PC-3 (cell line): ENCODE measurements at regions not wholly inside any gene's neighbourhood (a gene's known extent, or its start where the extent isn't known, plus 50 kb on each side); places are given as distances from the start of the nearest gene placed in this dataset.
A peak's percentile ranks its signal among the peaks of the same experiment; 100 is the strongest.

Experiments used
- ATAC-seq: fragments of 200-7000 bp; cut with Tn5 transposase; 2 replicates; pipeline ENCODE4 v1.9.1; 2020; ENCODE audit warnings: mild to moderate bottlenecking, moderate library complexity
- BruUV-seq: library from RNA; stranded (reverse); fragments of 400-500 nt; replicated peaks from 2 replicates; lab custom pipeline; 2021; lab: Mats Ljungman, UMichigan
- CTCF ChIA-PET: fragments of 300-600 bp; sonication (Branson Sonifier 250); formaldehyde crosslinking; loops from one replicate; lab custom pipeline; 2022; ENCODE audit warnings: antibody characterized with exemption; lab: Charles Lee
- POLR2A ChIA-PET: fragments of 300-600 bp; sonication (Branson Sonifier 250); formaldehyde crosslinking; loops from one replicate; lab custom pipeline; 2022; ENCODE audit warnings: antibody characterized with exemption; ENCODE audit not compliant: unreplicated experiment; lab: Charles Lee
- DNase-seq: peaks from one replicate; pipeline ENCODE4 v3.0.0-alpha.2; 2015
- H2AFZ ChIP-seq: fragments of 300-600 bp; sonication (generic); 2 replicates; pipeline ENCODE4 v1.6.0; 2016; ENCODE audit warnings: antibody characterized with exemption, low read length
- H3F3A ChIP-seq: fragments of 300-600 bp; sonication (generic); one replicate; pipeline ENCODE4 v1.6.0; 2017; ENCODE audit warnings: antibody characterized with exemption, low read length, control low read depth, mild to moderate bottlenecking; ENCODE audit not compliant: unreplicated experiment
- H3K27ac ChIP-seq: fragments of 300-600 bp; sonication (generic); 2 replicates; pipeline ENCODE4 v1.5.1; 2016; ENCODE audit warnings: mild to moderate bottlenecking, low read length
- H3K27me3 ChIP-seq: fragments of 300-600 bp; sonication (generic); 2 replicates; pipeline ENCODE4 v1.6.1; 2016; ENCODE audit warnings: low read length, mixed read lengths
- H3K36me3 ChIP-seq: fragments of 300-600 bp; sonication (generic); 2 replicates; pipeline ENCODE4 v1.6.1; 2016; ENCODE audit warnings: low read depth, mixed run types, low read length, mixed read lengths
- H3K4me1 ChIP-seq: fragments of 300-600 bp; sonication (generic); 2 replicates; pipeline ENCODE4 v1.5.1; 2016; ENCODE audit warnings: low read length; ENCODE audit not compliant: insufficient read depth
- H3K4me2 ChIP-seq: fragments of 300-600 bp; sonication (generic); 2 replicates; pipeline ENCODE4 v1.6.0; 2016; ENCODE audit warnings: low read length
- H3K4me3 ChIP-seq: fragments of 300-600 bp; sonication (generic); 2 replicates; pipeline ENCODE4 v1.5.1; 2016; ENCODE audit warnings: mild to moderate bottlenecking, low read length, mixed read lengths
- H3K79me2 ChIP-seq: fragments of 300-600 bp; sonication (generic); 2 replicates; pipeline ENCODE4 v1.6.1; 2017; ENCODE audit warnings: low read length, mixed read lengths
- H3K9ac ChIP-seq: fragments of 300-600 bp; sonication (generic); 2 replicates; pipeline ENCODE4 v1.6.0; 2016; ENCODE audit warnings: mild to moderate bottlenecking, low read length
- H3K9me2 ChIP-seq: fragments of 300-600 bp; sonication (generic); replicated peaks from 2 replicates; pipeline ENCODE4 v1.6.1; 2016; ENCODE audit warnings: mixed run types, low read length, mixed read lengths
- H3K9me3 ChIP-seq: fragments of 300-600 bp; sonication (generic); 2 replicates; pipeline ENCODE4 v1.6.1; 2016; ENCODE audit warnings: low read length, mixed read lengths
- H4K20me1 ChIP-seq: fragments of 300-600 bp; sonication (generic); 2 replicates; pipeline ENCODE4 v1.6.1; 2016; ENCODE audit warnings: low read length, mixed read lengths
- CTCF ChIP-seq: fragments of 300-600 bp; sonication (generic); conservative IDR thresholded peaks from 2 replicates; pipeline ENCODE4 v1.5.1; 2017; ENCODE audit warnings: antibody characterized with exemption, low read depth, mild to moderate bottlenecking, low read length
- EZH2 ChIP-seq: fragments of 300-600 bp; sonication (generic); IDR thresholded peaks from one replicate; pipeline ENCODE4 v1.6.1; 2017; ENCODE audit warnings: antibody characterized with exemption, mild to moderate bottlenecking, low read length; ENCODE audit not compliant: unreplicated experiment
- EZH2phosphoT487 ChIP-seq: fragments of 300-600 bp; sonication (generic); IDR thresholded peaks from 2 replicates; pipeline ENCODE4 v1.6.1; 2018; ENCODE audit warnings: mild to moderate bottlenecking, antibody characterized with exemption, low read length, borderline replicate concordance
- intact Hi-C: fragments of 100-400 bp; cut with micrococcal nuclease; formaldehyde crosslinking; loops from 2 replicates; pipeline ENCODE4 v1.9.0; 2023

GRCh38 chr7:33692956-33693355, 212.4 kb upstream of the BMPER start:
- Histone ChIP-seq H4K20me1 (no peaks in the 10 kb centered on the region), H3K9ac (peak overlapping the region; percentile 22; the same call in 1 of the 2 replicates), H3K36me3 (no peaks in the 10 kb centered on the region), H3K27ac (peak overlapping the region; percentile 64), H3K9me2 (no peaks in the 10 kb centered on the region), H3K4me2 (peak overlapping the region; percentile 13; the same call in 1 of the 2 replicates), H3K4me3 (no peak overlapping the region), H3K4me1 (peaks cover 15% of the 10 kb centered on the region), H3F3A (no peaks in the 10 kb centered on the region), H3K79me2 (no peaks in the 10 kb centered on the region), H3K27me3 (no peaks in the 10 kb centered on the region), H3K9me3 (no peaks in the 10 kb centered on the region), H2AFZ (no peak overlapping the region)
- CTCF ChIA-PET: no interaction called here
- DNase-seq (peak; percentile 62), ATAC-seq (peak; percentile 86)
- TF ChIP-seq CTCF: no peak
- TF ChIP-seq EZH2phosphoT487: no peak
- no peak for TF ChIP-seq EZH2
- no TSS peak for BruUV-seq
- POLR2A ChIA-PET: interaction anchor here (0.5 kb wide), 1 partner anchor 16 kb away, joined by 3 read pairs; no protein-coding TSS in a partner anchor
- intact Hi-C loops: loop anchor here (2.0 kb wide), 1 partner anchor 14 kb away; no protein-coding TSS in a partner anchor

GRCh38 chr7:33694006-33694405, 211.3 kb upstream of the BMPER start:
- H3K9me3 ChIP-seq: no peaks in the 10 kb centered on the region
- CTCF ChIA-PET: no interaction called here

More at GRCh38 chr7:33694006-33694405, 211.3 kb upstream of the BMPER start:
- TF ChIP-seq EZH2: no peak
- TF ChIP-seq CTCF: no peak
- TF ChIP-seq EZH2phosphoT487: no peak
- ATAC-seq (no peak), DNase-seq (no peak)
- Histone ChIP-seq H3F3A (no peaks in the 10 kb centered on the region), H3K36me3 (no peaks in the 10 kb centered on the region), H3K4me3 (no peak overlapping the region), H3K4me2 (no peak overlapping the region), H2AFZ (no peak overlapping the region), H3K4me1 (peaks cover 15% of the 10 kb centered on the region), H3K9me2 (no peaks in the 10 kb centered on the region), H3K27ac (no peak overlapping the region), H4K20me1 (no peaks in the 10 kb centered on the region), H3K27me3 (no peaks in the 10 kb centered on the region), H3K9ac (no peak overlapping the region), H3K79me2 (no peaks in the 10 kb centered on the region)
- no TSS peak for BruUV-seq
- POLR2A ChIA-PET: no interaction called here
- intact Hi-C loops: no loop called here
